HG02870 (cell line): ENCODE measurements at regions not wholly inside any gene's neighbourhood (a gene's known extent, or its start where the extent isn't known, plus 50 kb on each side); places are given as distances from the start of the nearest gene placed in this dataset.

Source experiments
- ATAC-seq: cut with Tn5 transposase; IDR thresholded peaks from one replicate; pipeline ENCODE4 v1.9.1; 2021; ENCODE audit warnings: mild to moderate bottlenecking, moderate library complexity; ENCODE audit not compliant: unreplicated experiment

- ATAC-seq = no peak
Measured at GRCh38 chr2:121955426-121955825, 200.0 kb downstream of the TSN start.

- ATAC-seq = no peak
Measured at GRCh38 chr2:121955872-121956271, 200.4 kb downstream of the TSN start.

- ATAC-seq = peak; percentile 65
Measured at GRCh38 chr2:121960251-121960650, 204.8 kb downstream of the TSN start.

- no peak for ATAC-seq
Measured at GRCh38 chr2:121961761-121962160, 206.3 kb downstream of the TSN start.

GRCh38 chr2:121965661-121966060 lies 210.2 kb downstream of the TSN start:
- ATAC-seq = no peak

- ATAC-seq = no peak
Measured at GRCh38 chr2:121966663-121967062, 211.2 kb downstream of the TSN start.

GRCh38 chr2:121969166-121969565 lies 213.7 kb downstream of the TSN start:
- ATAC-seq = no peak

- no peak for ATAC-seq
Measured at GRCh38 chr2:121969766-121970639, 214.6 kb downstream of the TSN start.

- ATAC-seq = no peak
Measured at GRCh38 chr2:121972203-121972602, 216.8 kb downstream of the TSN start.

GRCh38 chr2:121974897-121975661 lies 219.6 kb downstream of the TSN start:
- ATAC-seq = peak; percentile 97

- ATAC-seq = no peak
Measured at GRCh38 chr2:121976926-121977325, 221.5 kb downstream of the TSN start.

GRCh38 chr2:121977326-121977725 lies 221.9 kb downstream of the TSN start:
- ATAC-seq = no peak

- no peak for ATAC-seq
Measured at GRCh38 chr2:121992700-121993099, 237.2 kb downstream of the TSN start.

- no peak for ATAC-seq
Measured at GRCh38 chr2:121993682-121994081, 238.2 kb downstream of the TSN start.

- peak; percentile 70 for ATAC-seq
Measured at GRCh38 chr2:121994238-121995206, 239.1 kb downstream of the TSN start.

GRCh38 chr2:121998751-121999150 lies 243.3 kb downstream of the TSN start:
- no peak for ATAC-seq

- no peak for ATAC-seq
Measured at GRCh38 chr2:121999264-121999663, 243.8 kb downstream of the TSN start.

- no peak for ATAC-seq
Measured at GRCh38 chr2:122000556-122001340, 245.3 kb downstream of the TSN start.

- no peak for ATAC-seq
Measured at GRCh38 chr2:122001441-122001874, 246.0 kb downstream of the TSN start.
